OCI-LY3 (cell line): ENCODE measurements at regions not wholly inside any gene's neighbourhood (a gene's known extent, or its start where the extent isn't known, plus 50 kb on each side); places are given as distances from the start of the nearest gene placed in this dataset.

ENCODE experiments used
- CTCF ChIP-seq: fragments of 200-600, 300-600 bp; sonication (generic); IDR thresholded peaks from 2 replicates; pipeline ENCODE4 v1.5.1; 2014; ENCODE audit warnings: antibody characterized with exemption, low read length, low read depth
- EZH2phosphoT487 ChIP-seq: fragments of 200-600 bp; shearing (Covaris generic); IDR thresholded peaks from 2 replicates; pipeline ENCODE4 v1.6.1; 2018; ENCODE audit warnings: antibody characterized with exemption, mixed run types, low read depth

DNA sequence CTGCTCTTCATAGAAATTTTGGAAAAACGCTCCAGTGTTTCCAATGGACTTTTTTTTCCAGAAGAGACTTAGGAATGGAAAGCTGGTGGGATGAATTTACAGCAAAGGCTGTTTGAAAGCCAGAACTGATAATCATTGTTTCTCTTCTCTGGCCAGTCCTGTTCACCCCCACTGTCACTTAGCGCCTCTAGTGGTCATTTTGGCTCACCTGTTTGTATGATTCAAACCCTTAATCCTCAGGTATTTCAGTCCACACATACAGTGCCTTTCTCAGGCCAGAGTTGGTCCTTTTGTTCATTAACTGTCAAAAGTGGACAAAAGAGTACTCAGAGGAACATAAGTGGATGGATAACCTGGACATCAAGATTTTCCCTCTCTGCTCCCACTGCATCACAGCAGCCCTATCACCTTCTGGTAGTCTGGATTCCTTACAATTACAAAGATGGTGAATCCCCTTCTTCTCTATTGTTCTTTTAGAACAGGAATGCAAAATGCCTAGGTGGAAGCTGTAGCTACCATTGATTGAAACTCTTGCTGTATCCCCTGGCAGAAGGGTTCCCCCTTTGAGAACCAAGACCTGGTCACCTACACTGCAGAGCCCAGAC is 177.6 kb upstream of the OLFM3 start:
- TF ChIP-seq CTCF, result peak; percentile 58
- no peak for TF ChIP-seq EZH2phosphoT487
